GM20000 (cell line): ENCODE measurements at regions not wholly inside any gene's neighbourhood (a gene's known extent, or its start where the extent isn't known, plus 50 kb on each side); places are given as distances from the start of the nearest gene placed in this dataset.

ENCODE experiments used
- DNase-seq: peaks from one replicate; pipeline ENCODE4 v3.0.0; 2012; ENCODE audit warnings: low spot score
- CTCF ChIP-seq: IDR thresholded peaks from 2 replicates; pipeline ENCODE4 v1.5.1; 2012; ENCODE audit warnings: mild to moderate bottlenecking, control low read depth; ENCODE audit errors: extremely low read depth, missing control alignments

DNA sequence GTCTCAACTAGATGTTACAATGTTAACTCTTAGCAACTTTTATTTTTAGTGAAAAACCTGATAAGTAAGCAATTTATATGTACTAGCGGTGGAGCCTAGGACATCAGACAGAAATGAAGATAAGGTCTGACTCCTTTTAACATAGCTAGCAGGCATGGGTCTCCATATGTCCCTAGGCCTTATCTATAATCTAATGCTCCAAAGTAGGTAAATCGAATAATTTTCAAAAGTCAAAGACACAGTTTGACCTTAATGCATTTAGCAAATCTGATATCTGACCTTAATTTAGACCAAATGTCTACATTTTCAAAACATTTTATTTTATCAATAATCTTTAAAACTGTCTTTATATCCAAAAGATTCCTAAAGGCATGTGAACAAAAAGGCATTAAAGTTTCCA, 305.0 kb upstream of the CCNH start:
- TF ChIP-seq CTCF: no peak
- DNase-seq: no peak

DNA sequence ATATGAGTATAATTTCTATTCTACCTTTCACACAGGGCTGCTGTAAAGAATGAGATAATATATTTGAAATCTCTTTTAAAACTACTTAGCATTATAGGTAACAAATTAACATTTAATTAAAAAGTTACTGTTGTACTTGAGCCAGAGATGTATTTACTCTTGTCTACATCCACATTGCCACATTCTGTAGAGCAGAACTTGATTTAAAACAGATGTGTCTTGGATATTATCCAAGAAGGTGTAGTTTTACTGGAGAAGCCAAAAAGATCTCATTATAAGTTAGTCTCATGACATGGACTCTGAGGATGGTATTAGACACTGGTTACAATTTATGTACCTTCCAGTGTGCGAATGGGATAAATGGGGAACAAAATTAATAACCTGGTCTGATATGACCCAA, 293.1 kb upstream of the CCNH start:
- TF ChIP-seq CTCF: no peak
- no peak for DNase-seq

DNA sequence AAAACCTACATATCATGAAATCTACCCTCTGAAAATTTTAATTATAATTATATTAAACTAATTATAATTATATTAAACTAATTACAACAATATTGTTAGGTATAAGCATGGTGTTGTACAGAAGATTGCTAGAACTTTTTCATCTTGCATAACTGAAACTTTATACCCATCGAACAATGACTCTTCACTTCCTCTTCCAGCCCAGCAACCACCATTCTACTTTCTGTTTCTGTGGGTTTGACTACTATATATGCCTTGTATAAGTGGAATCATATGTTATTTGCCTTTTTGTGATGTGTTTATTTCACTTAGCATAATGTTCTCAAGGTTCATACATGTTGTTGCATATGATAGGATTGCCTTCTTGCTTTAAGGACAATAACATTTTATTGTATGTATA, 274.2 kb upstream of the CCNH start:
- TF ChIP-seq CTCF: no peak
- DNase-seq: no peak

DNA sequence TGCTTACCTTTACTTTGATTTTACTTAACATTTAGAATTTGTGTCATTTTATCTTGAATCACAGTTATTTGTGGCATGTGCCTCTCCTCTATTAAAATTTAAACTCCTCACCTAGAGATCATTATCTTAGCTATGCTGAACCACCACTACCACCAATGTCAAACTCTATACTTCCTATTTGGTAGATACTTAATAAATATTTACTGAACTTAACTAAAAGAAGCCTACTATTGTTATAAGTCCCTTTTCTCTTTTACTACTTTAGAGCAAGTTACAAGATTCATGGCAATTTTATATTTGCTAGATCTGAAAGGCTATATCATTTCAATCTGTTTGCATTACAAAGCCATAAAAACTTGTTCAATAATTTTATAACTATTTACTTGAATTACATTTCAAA, 273.3 kb upstream of the CCNH start:
- no peak for DNase-seq
- no peak for TF ChIP-seq CTCF

DNA sequence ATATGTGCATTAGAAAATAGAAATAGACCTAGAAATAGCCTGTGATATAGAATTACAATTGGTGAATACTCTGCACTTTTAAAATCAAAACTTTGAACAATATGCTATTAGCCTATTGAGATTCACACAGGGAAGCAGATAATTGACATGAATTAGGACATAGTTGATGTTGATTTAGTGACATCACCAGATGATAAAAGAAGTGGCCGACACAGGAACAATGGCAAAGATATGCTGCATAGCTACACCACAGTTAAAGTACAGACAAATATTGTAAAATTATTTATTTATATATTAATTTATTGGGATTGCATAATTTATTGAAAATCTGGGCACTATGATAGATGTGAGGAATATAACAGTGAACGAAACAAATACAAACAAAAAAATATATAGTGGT, 261.5 kb upstream of the CCNH start:
- no peak for DNase-seq
- no peak for TF ChIP-seq CTCF

- no peak for DNase-seq
- TF ChIP-seq CTCF: no peak
These were observed 258.4 kb upstream of the CCNH start for GRCh38 chr5:87671146-87671545.

DNA sequence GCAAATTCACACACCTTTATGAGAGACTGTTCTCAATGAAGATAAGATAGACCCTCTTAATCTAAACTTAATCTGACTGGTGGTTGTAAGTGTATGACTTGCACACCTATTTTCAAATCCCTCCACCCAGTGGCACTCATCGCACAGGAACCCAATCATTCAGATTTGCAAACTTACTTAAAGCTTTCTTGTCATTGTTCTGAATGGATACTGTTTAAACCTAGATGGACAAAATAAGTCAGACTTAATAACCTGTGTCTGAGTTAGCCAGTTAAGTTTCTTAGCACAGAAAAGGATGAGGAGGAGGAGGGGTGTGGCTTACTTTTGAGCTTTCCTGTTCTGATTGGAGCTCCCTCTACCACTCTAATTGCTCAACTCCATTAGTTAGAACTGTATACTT, 252.4 kb upstream of the CCNH start:
- no peak for TF ChIP-seq CTCF

More for the DNA sequence above, 252.4 kb upstream of the CCNH start:
- DNase-seq: no peak
